ENCODE measurements at regions not wholly inside any gene's neighbourhood (a gene's known extent, or its start where the extent isn't known, plus 50 kb on each side); places are given as distances from the start of the nearest gene placed in this dataset.

- Histone ChIP-seq H3K9me3 (no peaks in the 10 kb centered on the region), H3K4me3 (no peak overlapping the region), H3K36me3 (no peaks in the 10 kb centered on the region), H3K27me3 (replicated peaks; ENCODE audit: insufficient read depth) (no peaks in the 10 kb centered on the region), H3K4me1 (ENCODE audit: control insufficient read depth in 1 of 2, low read depth in 2 of 2) (no peaks in the 10 kb centered on the region), H3K27ac (no peak overlapping the region)
- no peak for TF ChIP-seq CTCF (IDR thresholded peaks at IDR 0.05)
- no peak for ATAC-seq (ENCODE audit: insufficient number of reproducible peaks, low FRiP score, low read depth)
- DNase-seq (ENCODE audit: low spot score): no peak
These were observed 257.5 kb upstream of the LRTM1 start for GRCh38 chr3:55185380-55185779.

GRCh38 chr3:55183201-55183600 lies 255.3 kb upstream of the LRTM1 start:
- no peak for TF ChIP-seq CTCF (IDR thresholded peaks at IDR 0.05)
- DNase-seq (ENCODE audit: low spot score) (no peak), ATAC-seq (ENCODE audit: insufficient number of reproducible peaks, low FRiP score, low read depth) (no peak)
- no peaks in the 10 kb centered on the region for H3K4me1 ChIP-seq (ENCODE audit: control insufficient read depth in 1 of 2, low read depth in 2 of 2)
- no peak overlapping the region for H3K27ac ChIP-seq
- H3K4me3 ChIP-seq: no peak overlapping the region
- no peaks in the 10 kb centered on the region for H3K36me3 ChIP-seq
- no peaks in the 10 kb centered on the region for H3K9me3 ChIP-seq
- no peaks in the 10 kb centered on the region for H3K27me3 ChIP-seq (replicated peaks; ENCODE audit: insufficient read depth)

- DNase-seq (ENCODE audit: low spot score) (no peak), ATAC-seq (ENCODE audit: insufficient number of reproducible peaks, low FRiP score, low read depth) (no peak)
- peak; percentile 55 for TF ChIP-seq CTCF (IDR thresholded peaks at IDR 0.05)
These were observed 253.2 kb upstream of the LRTM1 start for GRCh38 chr3:55180936-55181535.

GRCh38 chr3:55180161-55180560 lies 252.3 kb upstream of the LRTM1 start:
- no peak for DNase-seq (ENCODE audit: low spot score)
- H3K27me3 ChIP-seq (replicated peaks; ENCODE audit: insufficient read depth): no peaks in the 10 kb centered on the region
- ATAC-seq (ENCODE audit: insufficient number of reproducible peaks, low FRiP score, low read depth): no peak

More at GRCh38 chr3:55180936-55181535, 253.2 kb upstream of the LRTM1 start:
- H3K36me3 ChIP-seq: no peaks in the 10 kb centered on the region
- H3K4me1 ChIP-seq (ENCODE audit: control insufficient read depth in 1 of 2, low read depth in 2 of 2): no peaks in the 10 kb centered on the region
- H3K9me3 ChIP-seq: no peaks in the 10 kb centered on the region
- H3K27me3 ChIP-seq (replicated peaks; ENCODE audit: insufficient read depth): no peaks in the 10 kb centered on the region
- no peak overlapping the region for H3K27ac ChIP-seq
- H3K4me3 ChIP-seq: no peak overlapping the region

GRCh38 chr3:55178336-55178735 lies 250.5 kb upstream of the LRTM1 start:
- no peak for TF ChIP-seq CTCF (IDR thresholded peaks at IDR 0.05)
- Histone ChIP-seq H3K4me3 (no peak overlapping the region), H3K27ac (no peak overlapping the region)

More at GRCh38 chr3:55180161-55180560, 252.3 kb upstream of the LRTM1 start:
- no peak for TF ChIP-seq CTCF (IDR thresholded peaks at IDR 0.05)
- no peaks in the 10 kb centered on the region for H3K9me3 ChIP-seq
- H3K36me3 ChIP-seq: no peaks in the 10 kb centered on the region
- no peak overlapping the region for H3K4me3 ChIP-seq
- H3K4me1 ChIP-seq (ENCODE audit: control insufficient read depth in 1 of 2, low read depth in 2 of 2): no peaks in the 10 kb centered on the region
- no peak overlapping the region for H3K27ac ChIP-seq

More at GRCh38 chr3:55178336-55178735, 250.5 kb upstream of the LRTM1 start:
- Histone ChIP-seq H3K9me3 (no peaks in the 10 kb centered on the region), H3K36me3 (no peaks in the 10 kb centered on the region), H3K4me1 (ENCODE audit: control insufficient read depth in 1 of 2, low read depth in 2 of 2) (no peaks in the 10 kb centered on the region), H3K27me3 (replicated peaks; ENCODE audit: insufficient read depth) (no peaks in the 10 kb centered on the region)
- ATAC-seq (ENCODE audit: insufficient number of reproducible peaks, low FRiP score, low read depth): no peak
- no peak for DNase-seq (ENCODE audit: low spot score)

All from thoracic aorta (tissue), 2 donors.